ENCODE measurements at regions not wholly inside any gene's neighbourhood (a gene's known extent, or its start where the extent isn't known, plus 50 kb on each side); places are given as distances from the start of the nearest gene placed in this dataset.
"Not testable (repeated sequence)": the region's sequence is repeated elsewhere in the genome, so short reads cannot be mapped to it uniquely, and the experiment has no call there.

DNA sequence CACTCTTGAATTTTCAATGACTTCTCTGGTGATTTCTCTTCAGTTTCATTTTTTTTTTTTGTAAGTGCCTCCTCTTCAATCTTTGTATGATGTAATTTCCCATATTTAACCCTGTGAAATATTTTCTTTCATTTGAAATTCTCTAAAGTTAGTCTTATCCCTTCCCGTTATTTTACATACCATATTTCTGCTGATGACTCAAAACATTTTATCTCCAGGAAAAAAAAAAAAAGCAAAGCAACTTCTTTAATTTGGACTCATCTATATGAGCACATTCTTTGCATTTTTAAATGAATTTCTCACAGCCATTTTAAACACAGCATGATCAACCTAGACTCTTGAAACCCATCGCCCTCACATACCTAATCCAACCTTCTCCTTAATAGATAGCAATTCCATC lies 1831.4 kb downstream of the ARAP2 start:
- ATAC-seq (no peak), DNase-seq (no peak)
- intact Hi-C loops (cut with DNase I, micrococcal nuclease), result no loop called here

DNA sequence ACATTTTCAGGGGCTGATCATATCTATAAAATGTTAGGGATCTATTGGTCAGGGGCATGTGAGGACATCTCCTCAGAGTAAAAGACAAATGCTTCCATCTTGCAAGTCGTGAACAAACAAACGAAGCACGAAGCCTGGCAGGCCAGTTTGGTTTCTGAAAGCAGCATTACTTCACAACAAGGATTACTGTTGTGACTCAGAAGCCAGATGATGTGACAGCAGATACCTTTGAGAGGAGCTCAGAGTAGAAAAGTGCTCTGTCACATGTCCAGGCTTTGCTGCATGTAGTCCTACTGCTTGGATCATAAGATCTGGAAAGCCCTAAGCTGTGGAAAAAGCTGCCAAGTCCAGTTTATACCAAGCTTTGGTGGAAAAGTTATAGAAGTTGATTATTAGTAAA lies 1827.2 kb downstream of the ARAP2 start:
- DNase-seq (no peak), ATAC-seq (no peak)
- intact Hi-C loops (cut with DNase I, micrococcal nuclease), result no loop called here

DNA sequence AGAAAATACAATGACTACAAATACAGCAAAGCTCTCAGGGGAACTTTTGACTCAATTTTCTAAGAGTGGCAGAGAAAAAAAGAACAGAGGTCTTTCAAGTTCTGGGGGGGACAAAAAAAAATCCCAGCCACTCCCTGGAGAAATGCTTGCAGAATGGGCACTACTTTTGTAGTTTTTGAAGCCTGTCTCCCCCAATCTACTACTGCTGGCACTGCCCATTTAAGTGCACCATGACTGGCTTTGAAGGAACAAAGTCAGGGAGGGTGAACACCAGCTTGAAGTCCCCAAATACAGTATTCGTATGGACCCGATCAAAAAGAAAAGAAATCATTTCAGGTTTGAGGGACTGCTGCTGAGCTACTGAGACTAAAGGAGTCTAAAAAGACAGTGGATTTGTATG lies 1824.4 kb downstream of the ARAP2 start:
- intact Hi-C loops (cut with DNase I, micrococcal nuclease), result no loop called here
- ATAC-seq (no peak), DNase-seq (no peak)

DNA sequence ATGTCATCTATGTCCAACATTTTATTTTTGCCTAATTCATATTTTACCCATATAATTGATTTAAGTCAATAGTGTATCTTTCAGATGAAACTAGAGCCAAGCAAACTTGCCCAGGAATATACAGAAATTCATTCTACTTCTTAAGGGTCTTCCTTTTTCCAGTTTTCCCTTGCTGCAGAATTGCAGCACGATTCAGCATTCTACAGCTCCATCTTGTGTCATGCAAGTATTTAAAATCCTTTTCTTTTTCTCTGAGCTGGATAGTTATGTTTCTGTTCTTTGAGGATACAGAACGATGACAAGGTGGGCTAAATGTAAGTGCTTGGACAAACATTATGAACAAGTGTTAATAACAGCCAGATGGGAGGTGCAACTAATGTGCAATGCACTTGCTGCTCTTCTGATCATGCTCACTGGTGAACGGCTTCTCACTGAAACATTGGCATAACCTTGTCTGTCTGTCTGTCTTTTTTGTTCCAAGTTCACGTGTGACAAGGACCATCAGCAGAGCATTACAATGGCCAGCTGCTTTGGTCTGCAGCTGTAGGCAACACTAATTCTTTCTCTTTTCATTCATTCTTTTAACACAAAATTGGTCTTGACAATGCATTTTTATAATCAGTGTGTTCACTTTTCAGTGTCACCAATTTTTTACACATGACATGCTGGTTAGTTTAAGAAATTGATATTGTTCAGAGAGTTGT lies 1821.7 kb downstream of the ARAP2 start:
- intact Hi-C loops (cut with DNase I, micrococcal nuclease), result no loop called here
- DNase-seq, result no peak
- no peak for ATAC-seq

DNA sequence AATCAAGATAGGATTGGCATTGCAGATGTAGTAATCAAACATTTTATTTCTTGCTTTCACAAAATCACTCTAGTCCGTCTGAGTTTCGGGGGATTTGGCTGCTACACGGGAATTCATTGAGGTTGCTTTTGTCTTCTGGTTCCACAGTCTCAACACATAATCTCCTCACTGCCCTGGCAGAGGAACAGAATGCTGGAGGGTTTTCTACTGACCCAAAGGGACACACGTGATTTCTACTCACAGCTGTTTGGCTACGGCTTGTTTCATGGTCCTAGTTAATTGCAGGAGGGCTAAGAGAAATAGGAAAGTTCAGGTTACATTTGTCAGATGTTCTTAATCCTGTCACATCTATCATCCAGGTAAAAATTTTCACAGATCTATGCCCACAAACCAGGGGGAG lies 1811.6 kb downstream of the ARAP2 start:
- ATAC-seq (no peak), DNase-seq (no peak)
- intact Hi-C loops (cut with DNase I, micrococcal nuclease), result no loop called here

DNA sequence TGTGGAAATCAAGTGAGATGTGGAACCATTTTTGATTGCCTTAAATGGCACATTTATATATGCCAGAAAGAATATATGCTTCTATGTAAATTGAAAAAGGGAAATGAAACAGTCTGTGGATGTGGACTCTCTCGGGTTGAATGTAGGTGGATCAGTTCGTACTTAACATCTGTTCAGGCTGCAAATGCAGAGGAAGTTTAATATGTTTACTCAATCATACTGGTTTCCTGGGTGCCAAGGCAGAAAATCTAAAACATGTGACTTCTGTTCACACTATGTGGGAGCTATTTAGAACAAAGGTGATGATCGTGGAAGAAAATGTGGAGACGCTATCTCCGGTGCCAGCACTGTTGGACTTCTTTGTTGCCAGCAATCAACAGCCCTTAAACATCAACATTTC lies 1809.9 kb downstream of the ARAP2 start:
- ATAC-seq; intact Hi-C loops (cut with DNase I, micrococcal nuclease); DNase-seq: not testable (repeated sequence)

DNA sequence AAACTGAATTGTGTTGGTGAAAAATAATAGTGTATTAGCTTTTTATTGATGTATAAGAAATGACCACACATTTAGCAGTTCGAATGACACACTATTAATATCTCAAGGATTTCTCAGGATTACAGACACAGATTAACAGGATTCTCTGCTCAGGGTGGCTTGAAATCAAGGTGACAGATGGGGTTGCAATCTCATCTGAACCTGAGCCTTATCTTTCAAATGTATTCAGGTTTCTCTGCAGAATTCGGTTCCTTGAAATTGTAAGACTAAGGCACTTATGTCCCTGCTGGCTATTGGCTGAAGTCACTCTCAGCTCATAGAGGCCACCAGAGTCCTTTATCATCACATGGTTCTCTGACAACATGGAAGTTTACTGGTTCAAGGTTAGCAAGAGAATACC lies 1780.1 kb downstream of the ARAP2 start:
- intact Hi-C loops (cut with DNase I, micrococcal nuclease), result no loop called here
- ATAC-seq, result no peak
- DNase-seq, result no peak

DNA sequence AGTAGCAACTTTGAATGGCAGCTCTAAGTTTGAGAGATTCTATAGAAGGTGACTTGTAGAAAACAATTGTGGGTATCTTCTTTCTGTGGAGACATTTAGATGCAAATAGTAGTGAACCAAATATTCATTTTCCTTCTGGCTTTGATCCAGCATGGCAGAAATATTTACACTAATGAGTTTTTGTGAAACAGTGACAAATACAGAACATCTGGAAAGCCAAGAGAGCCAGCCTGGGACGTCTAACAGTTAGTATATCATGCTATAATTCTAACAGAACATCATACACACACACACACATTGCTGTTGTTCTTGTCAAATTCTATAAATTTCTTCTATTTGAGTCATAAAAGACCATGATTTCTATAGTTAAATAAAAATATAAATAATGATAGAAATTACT lies 1777.9 kb downstream of the ARAP2 start:
- DNase-seq (no peak), ATAC-seq (no peak)
- intact Hi-C loops (cut with DNase I, micrococcal nuclease), result no loop called here

DNA sequence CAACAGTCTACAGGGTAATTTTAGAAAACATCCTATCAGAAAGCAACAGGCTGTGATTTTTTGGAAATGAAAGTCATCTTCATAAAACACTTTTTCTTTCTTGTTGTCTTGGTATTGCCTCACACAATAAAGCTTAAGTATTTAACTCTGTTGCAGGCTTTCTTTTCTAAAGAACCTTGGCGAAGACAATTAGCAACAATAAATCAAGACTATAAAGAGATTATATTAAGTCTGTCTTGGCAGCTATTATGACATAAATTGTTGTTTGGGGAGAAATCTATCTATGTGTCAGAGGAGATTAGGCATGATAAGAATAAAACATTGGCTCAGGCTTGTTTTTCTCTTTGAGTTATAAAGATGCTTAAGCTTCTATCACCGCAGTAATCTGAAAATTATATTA lies 1774.8 kb downstream of the ARAP2 start:
- ATAC-seq, result no peak
- intact Hi-C loops (cut with DNase I, micrococcal nuclease), result no loop called here
- DNase-seq, result no peak

DNA sequence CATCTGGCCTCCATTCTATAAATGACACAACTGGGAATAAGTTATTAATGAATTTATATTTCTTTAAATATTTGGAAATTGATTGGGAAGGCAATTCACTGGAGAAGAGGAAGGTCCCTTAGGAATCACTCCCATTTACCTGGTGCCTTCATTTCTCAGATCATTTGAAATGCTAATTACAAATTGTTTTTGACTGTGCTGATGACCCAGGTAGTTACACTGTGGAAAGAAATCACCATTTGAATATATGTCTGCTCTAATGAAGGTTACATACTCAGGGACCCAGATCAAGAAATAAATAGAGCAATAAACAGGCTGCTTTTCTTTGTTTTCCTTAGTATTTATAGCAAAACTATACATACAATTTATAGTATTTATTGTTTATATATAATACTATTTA lies 1759.1 kb downstream of the ARAP2 start:
- ATAC-seq, result no peak
- no peak for DNase-seq
- intact Hi-C loops (cut with DNase I, micrococcal nuclease), result no loop called here

DNA sequence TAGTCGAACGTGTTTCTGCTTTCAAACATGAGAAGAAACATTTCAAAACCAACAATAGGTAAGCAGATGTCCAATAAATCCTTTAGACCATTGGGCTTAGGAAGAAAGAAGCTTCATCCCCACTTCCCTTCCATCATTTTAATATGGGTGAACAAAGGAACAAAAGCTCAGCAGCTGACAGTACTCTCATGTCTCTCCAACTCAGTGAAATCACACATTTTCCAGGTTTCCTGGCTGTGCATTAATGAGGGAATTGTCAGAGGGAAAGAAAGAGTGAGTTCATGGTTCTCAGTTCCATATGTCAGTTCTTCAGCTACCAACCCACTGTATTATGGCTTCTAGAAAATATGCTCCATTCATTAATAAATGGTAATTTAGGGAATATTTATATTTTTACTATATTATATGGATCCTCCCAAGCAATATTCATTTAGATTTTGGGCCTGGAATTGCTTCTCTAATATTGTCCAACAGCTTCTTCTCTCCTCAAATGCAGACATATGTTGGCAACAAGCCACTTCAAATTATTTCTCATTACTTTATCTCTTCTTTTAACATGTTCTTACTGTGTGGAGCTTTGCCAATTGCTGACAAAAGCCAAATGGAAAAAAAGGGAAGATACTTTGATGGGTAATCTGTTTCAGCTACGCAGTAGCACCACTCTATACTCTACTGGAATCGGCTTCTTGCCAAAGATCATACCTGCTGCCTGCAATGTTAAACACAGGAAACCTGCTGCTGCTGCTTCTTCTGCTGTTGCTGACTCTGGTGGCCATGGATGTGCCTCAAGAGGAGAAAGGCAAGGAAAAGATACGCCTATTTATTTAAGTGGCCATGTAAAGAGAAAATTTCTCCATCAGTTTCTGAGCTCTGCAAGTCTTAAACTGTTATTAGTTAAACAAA lies 1757.6 kb downstream of the ARAP2 start:
- intact Hi-C loops (cut with DNase I, micrococcal nuclease), result no loop called here
- no peak for ATAC-seq
- DNase-seq, result no peak

DNA sequence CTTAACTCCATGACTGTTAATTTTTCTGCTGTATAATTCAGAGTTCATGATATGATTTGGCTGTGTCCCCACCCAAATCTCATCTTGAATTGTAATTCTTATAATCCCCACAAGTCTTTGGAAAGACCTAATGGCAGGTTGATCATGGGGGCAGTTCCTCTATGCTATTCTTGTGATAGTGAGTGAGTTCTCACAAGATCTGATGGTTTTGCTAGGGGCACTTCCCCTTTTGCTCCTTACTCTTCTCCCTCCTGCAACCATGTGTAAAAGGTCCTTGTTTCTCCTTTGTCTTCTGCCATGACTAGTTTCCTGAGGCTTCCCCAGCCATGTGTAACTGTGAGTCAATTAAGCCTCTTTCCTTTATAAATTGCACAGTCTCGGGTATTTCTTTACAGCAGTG lies 1751.9 kb downstream of the ARAP2 start:
- DNase-seq (no peak), ATAC-seq (no peak)
- intact Hi-C loops (cut with DNase I, micrococcal nuclease), result no loop called here

DNA sequence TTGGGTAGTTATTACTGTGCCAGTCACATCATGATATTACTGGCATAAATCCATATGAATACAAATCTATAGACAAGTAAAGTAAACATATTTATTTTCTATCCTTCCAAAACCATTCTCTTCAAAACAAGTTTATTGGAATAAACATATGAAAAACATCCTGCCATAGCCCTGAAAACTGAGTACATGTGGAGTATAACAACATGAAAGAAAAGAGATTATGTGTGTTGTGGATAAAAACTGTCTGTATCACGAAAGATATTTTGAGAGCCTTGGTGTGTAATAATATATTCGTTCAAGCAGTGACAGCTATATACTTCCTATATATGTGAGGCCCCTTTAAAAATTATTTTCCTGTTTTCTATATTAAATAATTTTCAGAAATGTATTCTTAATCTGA lies 1742.2 kb downstream of the ARAP2 start:
- DNase-seq (no peak), ATAC-seq (no peak)
- intact Hi-C loops (cut with DNase I, micrococcal nuclease), result no loop called here

DNA sequence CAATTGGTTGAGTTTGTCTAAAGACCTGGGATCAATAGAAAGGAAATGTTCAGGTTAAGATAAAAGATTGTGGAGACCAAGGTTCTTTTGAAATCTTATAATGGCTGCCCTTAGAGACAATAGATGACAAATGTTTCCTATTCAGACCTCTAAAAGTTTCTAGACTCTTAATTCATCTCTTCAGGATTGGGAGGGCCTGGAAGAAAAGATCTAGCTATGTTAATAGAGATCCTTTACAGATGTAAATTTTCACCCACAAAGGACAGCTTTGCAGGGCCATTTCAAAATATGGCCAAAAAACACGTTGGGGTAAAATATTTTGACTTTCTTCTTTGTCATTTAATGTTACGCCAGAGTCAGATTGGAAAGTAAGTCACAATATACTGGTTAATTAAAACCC lies 1739.6 kb downstream of the ARAP2 start:
- ATAC-seq; intact Hi-C loops (cut with DNase I, micrococcal nuclease); DNase-seq: not testable (repeated sequence)

DNA sequence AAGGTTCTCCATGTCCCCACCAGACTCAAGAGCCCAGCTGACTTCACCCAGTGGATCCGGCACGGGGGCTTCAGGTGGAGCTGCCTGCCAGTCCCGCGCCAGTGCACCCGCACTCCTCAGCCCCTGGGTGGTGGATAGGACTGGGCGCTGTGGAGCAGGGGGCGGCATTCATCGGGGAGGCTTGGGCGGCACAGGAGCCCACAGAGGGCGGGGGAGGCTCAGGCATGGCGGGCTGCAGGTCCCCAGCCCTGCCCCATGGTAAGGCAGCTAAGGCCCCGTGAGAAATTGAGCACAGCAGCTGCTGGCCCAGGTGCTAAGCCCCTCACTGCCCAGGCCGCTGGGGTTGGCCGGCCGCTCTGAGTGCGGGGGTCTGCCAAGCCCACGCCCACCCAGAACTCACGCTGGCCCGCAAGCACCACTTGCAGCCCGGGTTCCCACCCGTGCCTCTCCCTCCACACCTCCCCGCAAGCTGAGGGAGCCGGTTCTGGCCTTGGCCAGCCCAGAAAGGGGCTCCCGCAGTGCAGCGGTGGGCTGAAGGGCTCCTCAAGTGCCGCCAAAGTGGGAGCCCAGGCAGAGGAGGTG lies 1737.7 kb downstream of the ARAP2 start:
- intact Hi-C loops (cut with DNase I, micrococcal nuclease); DNase-seq; ATAC-seq: not testable (repeated sequence)

DNA sequence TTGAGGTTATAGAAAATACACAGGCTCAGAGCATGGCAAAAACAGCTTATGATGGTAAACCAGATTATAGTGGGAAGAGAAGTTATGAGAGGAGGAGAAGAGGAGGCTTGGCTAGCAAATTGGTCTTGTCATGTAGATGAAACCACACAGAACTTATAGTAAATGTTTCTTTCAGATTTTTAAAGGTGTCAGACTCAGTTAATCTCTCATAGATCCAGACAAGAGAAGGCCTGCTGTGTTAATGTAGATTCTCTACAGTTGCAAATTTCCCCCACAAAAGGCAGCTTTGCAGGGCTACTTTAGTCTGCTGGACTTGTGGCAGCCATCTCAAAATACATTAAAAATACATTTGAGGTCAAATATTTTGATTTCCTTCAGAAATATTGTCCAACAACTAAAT lies 1731.7 kb downstream of the ARAP2 start:
- no peak for DNase-seq
- ATAC-seq, result no peak
- intact Hi-C loops (cut with DNase I, micrococcal nuclease), result no loop called here

DNA sequence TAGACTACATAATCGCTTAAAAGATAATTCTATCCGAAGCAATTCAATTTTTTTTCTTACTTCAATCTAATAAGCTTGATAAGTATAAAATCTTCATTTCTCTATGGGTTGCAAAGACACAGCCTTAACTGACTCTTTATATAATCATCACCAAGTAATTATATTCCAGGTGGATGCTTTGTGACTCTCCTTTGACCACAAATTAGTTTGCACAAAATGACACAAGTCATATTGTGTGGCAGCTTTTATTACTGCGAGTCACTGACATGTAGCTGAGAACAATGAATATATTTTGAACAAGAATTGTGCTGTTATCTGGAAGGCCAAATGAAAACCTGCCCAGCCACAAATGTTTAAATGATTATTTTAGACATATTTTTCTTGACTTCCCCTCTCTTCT lies 1727.8 kb downstream of the ARAP2 start:
- ATAC-seq (no peak), DNase-seq (no peak)
- intact Hi-C loops (cut with DNase I, micrococcal nuclease), result no loop called here

DNA sequence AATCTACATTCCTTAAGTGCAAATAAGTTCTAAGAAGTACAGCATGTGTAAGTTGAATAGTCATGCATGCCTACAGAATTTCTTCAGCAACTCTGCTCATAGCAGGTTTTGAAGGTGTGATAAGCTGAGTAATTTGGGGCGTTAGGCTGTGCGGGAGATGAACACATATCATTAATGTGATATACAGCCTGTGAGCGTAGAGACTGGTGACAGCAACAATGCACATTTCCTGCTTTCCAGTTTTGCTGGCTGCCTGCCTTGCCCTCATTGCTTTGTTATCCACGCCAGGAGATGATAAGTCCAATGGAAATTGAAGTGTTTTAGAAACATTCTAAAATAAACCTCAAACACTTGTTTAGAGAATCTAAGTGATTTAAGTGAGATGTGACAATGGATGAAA lies 1709.4 kb downstream of the ARAP2 start:
- intact Hi-C loops (cut with DNase I, micrococcal nuclease), result no loop called here
- no peak for DNase-seq
- ATAC-seq, result no peak

DNA sequence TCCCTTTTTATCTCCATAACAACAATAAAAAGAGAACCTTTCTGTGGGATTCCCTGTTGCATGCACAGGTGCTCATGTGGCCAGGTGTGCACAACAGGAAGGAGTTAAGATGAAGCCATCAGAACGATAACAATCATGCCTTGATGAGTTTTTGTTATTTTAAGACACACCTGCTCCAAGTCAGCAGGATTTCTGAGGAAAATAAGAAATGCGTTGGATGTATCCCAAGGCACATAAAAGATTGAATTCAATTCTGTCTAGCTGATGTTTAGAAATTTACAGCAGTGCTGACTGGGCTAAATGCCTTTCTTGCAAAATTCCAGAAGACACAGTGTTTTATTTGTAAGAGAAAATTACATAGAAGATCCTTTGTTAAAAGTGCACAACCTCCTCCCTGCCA lies 1678.2 kb downstream of the ARAP2 start:
- intact Hi-C loops (cut with DNase I, micrococcal nuclease), result no loop called here
- ATAC-seq (no peak), DNase-seq (no peak)

DNA sequence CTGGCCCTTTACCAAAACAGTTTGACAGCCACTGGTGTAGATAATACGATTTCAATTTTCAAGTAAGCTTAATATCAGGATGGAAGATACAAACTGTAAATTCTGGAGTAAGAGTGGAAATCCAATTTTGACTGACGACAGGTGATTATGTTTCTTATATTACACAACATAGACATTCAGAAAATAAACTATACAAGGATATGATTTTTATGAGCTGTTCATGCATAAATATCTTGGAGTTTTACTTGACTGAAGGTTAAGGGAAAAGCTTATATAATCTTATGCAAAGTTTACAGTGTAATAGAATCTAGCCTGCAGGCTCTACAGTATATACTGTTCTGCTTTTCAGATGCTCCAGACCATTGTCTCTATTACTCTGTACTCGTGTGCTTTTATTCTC lies 1672.3 kb downstream of the ARAP2 start:
- DNase-seq, result no peak
- intact Hi-C loops (cut with DNase I, micrococcal nuclease), result no loop called here
- no peak for ATAC-seq
